ENCODE measurements at regions not wholly inside any gene's neighbourhood (a gene's known extent, or its start where the extent isn't known, plus 50 kb on each side); places are given as distances from the start of the nearest gene placed in this dataset.

DNA sequence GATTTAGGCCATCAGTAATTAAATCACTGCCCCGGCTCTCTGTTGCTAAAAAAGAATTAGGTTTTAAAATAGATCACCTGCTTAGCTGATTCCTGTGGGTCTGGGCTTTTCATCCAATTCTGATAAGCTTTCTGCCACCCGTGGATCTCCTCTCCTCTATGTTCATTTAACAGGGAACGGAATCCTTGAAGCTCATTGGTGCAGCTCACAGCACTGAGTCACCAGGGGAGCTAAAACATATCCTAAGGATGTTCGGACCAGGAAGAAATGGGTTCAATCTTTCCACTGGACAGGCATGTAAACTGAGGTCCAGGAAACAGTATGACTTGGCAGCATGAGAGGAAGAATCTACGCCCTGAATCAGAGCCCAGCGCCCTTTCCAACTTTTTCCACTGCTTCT is 267.1 kb upstream of the GRIA1 start (continued):
- TF ChIP-seq, protein P1, sequence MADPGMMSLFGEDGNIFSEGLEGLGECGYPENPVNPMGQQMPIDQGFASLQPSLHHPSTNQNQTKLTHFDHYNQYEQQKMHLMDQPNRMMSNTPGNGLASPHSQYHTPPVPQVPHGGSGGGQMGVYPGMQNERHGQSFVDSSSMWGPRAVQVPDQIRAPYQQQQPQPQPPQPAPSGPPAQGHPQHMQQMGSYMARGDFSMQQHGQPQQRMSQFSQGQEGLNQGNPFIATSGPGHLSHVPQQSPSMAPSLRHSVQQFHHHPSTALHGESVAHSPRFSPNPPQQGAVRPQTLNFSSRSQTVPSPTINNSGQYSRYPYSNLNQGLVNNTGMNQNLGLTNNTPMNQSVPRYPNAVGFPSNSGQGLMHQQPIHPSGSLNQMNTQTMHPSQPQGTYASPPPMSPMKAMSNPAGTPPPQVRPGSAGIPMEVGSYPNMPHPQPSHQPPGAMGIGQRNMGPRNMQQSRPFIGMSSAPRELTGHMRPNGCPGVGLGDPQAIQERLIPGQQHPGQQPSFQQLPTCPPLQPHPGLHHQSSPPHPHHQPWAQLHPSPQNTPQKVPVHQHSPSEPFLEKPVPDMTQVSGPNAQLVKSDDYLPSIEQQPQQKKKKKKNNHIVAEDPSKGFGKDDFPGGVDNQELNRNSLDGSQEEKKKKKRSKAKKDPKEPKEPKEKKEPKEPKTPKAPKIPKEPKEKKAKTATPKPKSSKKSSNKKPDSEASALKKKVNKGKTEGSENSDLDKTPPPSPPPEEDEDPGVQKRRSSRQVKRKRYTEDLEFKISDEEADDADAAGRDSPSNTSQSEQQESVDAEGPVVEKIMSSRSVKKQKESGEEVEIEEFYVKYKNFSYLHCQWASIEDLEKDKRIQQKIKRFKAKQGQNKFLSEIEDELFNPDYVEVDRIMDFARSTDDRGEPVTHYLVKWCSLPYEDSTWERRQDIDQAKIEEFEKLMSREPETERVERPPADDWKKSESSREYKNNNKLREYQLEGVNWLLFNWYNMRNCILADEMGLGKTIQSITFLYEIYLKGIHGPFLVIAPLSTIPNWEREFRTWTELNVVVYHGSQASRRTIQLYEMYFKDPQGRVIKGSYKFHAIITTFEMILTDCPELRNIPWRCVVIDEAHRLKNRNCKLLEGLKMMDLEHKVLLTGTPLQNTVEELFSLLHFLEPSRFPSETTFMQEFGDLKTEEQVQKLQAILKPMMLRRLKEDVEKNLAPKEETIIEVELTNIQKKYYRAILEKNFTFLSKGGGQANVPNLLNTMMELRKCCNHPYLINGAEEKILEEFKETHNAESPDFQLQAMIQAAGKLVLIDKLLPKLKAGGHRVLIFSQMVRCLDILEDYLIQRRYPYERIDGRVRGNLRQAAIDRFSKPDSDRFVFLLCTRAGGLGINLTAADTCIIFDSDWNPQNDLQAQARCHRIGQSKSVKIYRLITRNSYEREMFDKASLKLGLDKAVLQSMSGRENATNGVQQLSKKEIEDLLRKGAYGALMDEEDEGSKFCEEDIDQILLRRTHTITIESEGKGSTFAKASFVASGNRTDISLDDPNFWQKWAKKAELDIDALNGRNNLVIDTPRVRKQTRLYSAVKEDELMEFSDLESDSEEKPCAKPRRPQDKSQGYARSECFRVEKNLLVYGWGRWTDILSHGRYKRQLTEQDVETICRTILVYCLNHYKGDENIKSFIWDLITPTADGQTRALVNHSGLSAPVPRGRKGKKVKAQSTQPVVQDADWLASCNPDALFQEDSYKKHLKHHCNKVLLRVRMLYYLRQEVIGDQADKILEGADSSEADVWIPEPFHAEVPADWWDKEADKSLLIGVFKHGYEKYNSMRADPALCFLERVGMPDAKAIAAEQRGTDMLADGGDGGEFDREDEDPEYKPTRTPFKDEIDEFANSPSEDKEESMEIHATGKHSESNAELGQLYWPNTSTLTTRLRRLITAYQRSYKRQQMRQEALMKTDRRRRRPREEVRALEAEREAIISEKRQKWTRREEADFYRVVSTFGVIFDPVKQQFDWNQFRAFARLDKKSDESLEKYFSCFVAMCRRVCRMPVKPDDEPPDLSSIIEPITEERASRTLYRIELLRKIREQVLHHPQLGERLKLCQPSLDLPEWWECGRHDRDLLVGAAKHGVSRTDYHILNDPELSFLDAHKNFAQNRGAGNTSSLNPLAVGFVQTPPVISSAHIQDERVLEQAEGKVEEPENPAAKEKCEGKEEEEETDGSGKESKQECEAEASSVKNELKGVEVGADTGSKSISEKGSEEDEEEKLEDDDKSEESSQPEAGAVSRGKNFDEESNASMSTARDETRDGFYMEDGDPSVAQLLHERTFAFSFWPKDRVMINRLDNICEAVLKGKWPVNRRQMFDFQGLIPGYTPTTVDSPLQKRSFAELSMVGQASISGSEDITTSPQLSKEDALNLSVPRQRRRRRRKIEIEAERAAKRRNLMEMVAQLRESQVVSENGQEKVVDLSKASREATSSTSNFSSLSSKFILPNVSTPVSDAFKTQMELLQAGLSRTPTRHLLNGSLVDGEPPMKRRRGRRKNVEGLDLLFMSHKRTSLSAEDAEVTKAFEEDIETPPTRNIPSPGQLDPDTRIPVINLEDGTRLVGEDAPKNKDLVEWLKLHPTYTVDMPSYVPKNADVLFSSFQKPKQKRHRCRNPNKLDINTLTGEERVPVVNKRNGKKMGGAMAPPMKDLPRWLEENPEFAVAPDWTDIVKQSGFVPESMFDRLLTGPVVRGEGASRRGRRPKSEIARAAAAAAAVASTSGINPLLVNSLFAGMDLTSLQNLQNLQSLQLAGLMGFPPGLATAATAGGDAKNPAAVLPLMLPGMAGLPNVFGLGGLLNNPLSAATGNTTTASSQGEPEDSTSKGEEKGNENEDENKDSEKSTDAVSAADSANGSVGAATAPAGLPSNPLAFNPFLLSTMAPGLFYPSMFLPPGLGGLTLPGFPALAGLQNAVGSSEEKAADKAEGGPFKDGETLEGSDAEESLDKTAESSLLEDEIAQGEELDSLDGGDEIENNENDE (IDR thresholded peaks at IDR 0.05; ENCODE audit: insufficient replicate concordance, low read length), result no peak
- TF ChIP-seq EZH2 (IDR thresholded peaks at IDR 0.05; ENCODE audit: low read depth, low read length, severe bottlenecking) (no peak), POU5F1 (IDR thresholded peaks at IDR 0.05; ENCODE audit: low read depth, low read length) (no peak), RAD21 (IDR thresholded peaks at IDR 0.05 in 1 of 2, conservative IDR thresholded peaks at IDR 0.05 in 1 of 2; ENCODE audit: low read depth in 2 of 2, low read length in 2 of 2) (no peak), RXRA (IDR thresholded peaks at IDR 0.05; ENCODE audit: insufficient read depth, low read depth, low read length) (no peak)
- TF ChIP-seq, protein P2, sequence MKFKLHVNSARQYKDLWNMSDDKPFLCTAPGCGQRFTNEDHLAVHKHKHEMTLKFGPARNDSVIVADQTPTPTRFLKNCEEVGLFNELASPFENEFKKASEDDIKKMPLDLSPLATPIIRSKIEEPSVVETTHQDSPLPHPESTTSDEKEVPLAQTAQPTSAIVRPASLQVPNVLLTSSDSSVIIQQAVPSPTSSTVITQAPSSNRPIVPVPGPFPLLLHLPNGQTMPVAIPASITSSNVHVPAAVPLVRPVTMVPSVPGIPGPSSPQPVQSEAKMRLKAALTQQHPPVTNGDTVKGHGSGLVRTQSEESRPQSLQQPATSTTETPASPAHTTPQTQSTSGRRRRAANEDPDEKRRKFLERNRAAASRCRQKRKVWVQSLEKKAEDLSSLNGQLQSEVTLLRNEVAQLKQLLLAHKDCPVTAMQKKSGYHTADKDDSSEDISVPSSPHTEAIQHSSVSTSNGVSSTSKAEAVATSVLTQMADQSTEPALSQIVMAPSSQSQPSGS (IDR thresholded peaks at IDR 0.05; ENCODE audit: low read length), result no peak
- TF ChIP-seq, protein P3, sequence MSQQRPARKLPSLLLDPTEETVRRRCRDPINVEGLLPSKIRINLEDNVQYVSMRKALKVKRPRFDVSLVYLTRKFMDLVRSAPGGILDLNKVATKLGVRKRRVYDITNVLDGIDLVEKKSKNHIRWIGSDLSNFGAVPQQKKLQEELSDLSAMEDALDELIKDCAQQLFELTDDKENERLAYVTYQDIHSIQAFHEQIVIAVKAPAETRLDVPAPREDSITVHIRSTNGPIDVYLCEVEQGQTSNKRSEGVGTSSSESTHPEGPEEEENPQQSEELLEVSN (IDR thresholded peaks at IDR 0.05), result no peak
